NT2/D1 (cell line): ENCODE measurements at regions not wholly inside any gene's neighbourhood (a gene's known extent, or its start where the extent isn't known, plus 50 kb on each side); places are given as distances from the start of the nearest gene placed in this dataset.

ENCODE experiments used
- YY1 ChIP-seq: IDR thresholded peaks from 2 replicates; pipeline ENCODE4 v1.6.1; 2011; ENCODE audit not compliant: insufficient read length, insufficient read depth
- ZNF274 ChIP-seq: IDR thresholded peaks from 2 replicates; pipeline ENCODE4 v1.6.1; 2011; ENCODE audit warnings: mild to moderate bottlenecking, low read depth, low read length

DNA sequence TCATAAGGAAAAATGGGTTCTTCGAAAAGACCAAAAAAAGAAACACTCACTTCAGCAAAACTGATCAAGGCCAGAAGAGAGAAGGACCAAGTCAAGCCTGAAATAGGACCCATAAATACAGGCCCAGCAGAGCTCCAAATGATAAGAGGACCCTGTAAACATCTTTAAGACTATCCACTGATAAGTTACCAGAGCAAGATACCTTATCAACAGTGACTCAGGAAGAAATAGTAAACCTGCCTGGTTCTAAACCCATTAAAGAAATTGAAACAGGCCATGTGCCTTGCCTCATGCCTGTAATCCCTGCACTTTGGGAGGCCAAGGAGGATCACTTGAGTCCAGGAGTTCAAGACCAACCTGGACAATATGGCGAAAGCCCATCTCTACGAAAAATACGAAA, 81.8 kb upstream of the ERRFI1 start:
- TF ChIP-seq ZNF274, result no peak
- TF ChIP-seq YY1, result no peak
